ENCODE measurements at regions not wholly inside any gene's neighbourhood (a gene's known extent, or its start where the extent isn't known, plus 50 kb on each side); places are given as distances from the start of the nearest gene placed in this dataset.
A peak's percentile ranks its signal among the peaks of the same experiment; 100 is the strongest.

DNA sequence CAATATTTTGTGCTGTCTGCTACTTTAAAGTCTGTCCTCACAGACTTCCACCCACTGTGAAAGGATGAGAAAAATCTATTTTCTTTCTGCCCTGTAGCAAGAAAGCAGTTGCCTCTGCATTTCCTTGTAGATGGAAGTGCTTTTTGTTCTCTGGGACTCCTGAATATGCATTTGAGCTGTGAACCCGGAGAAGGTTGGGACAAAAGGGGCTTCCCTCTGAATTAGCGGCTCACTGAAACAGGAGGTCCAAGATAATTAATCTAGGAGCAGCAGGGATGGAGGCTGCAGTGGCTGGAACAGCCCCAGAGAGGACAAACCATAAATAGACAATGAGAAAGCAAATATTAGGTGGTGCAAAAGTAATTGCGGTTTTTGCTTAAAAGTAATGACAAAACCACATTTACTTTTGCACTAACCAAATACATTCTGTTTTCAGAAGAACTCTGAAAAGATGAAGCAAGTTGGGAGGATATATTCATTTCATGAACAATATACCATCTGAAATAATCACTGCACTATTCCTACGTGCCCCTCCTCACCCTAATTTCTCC, 143.4 kb upstream of the KBTBD8 start:
- no peak for DNase-seq

DNA sequence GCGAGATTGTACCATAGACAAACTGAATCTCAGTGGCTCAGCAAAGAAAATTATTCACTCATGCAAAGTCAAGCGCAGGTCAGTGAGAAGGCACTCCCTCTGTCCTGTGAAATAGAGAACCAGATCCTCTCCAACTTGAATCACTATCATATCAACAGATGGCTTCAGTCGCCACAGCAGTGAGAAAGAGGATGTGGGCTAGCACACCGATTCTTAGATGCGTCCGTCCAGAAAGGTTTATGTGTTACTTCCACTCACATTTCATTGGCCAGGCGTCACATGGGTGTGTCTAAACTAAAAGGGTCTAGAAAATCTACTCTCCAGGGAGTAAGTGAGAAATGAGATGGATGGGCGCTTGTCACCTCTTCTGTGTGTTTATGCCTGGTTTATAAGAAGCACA, 141.6 kb upstream of the KBTBD8 start:
- no peak for DNase-seq

DNA sequence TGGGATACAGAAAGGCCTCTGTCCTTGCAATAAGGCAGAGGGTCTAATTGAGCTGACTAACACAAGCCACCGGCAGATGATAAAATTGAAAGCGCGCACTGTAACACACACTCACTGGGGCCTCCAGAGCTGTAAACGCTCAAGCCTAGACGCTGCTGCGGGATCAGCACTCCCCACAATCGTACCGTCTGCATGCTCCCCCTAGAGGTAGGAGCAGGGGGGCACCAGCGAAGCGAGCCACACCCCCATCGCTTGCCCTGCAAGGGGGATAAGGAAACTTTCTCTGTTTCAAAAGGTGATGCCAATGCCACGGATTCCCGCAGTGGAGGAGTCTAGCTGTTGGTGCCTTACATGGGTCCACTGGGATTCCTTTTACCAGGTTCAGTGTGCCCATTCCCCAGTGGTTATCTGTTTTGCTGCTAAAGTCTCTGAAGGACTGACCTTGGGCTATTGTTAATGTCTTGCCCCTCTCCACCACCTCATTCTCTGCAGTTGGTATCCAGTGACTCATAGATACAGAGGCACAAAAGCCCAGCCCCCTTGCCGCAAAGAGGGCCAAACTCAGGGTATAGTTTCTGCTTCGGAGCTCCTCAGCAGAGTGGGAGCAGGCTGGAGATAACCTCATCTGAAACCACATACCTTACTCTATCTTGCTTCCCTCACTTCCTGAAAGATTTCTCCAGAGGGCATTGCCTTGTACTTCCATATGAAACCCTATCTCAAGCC, 139.3 kb upstream of the KBTBD8 start:
- no peak for DNase-seq

DNA sequence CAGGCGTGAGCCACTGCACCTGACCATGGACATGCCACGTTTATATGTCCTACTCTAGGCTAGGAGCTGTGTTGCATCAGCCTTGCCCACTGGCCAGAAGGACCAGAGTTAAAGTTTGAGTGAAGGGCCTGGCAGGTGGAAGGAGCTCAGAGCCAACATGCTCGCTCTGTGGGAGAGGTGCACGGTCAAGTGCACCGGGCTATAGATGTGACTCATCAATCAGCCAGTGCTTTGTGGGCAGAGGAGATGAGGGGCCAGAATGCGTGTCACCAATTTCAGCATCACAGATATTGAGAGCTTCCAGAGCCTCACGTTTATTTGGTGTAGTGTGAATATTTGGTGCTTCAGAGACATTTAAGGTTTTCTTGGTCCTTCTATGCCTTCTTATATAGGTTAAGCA, 137.3 kb upstream of the KBTBD8 start:
- no peak for DNase-seq

DNA sequence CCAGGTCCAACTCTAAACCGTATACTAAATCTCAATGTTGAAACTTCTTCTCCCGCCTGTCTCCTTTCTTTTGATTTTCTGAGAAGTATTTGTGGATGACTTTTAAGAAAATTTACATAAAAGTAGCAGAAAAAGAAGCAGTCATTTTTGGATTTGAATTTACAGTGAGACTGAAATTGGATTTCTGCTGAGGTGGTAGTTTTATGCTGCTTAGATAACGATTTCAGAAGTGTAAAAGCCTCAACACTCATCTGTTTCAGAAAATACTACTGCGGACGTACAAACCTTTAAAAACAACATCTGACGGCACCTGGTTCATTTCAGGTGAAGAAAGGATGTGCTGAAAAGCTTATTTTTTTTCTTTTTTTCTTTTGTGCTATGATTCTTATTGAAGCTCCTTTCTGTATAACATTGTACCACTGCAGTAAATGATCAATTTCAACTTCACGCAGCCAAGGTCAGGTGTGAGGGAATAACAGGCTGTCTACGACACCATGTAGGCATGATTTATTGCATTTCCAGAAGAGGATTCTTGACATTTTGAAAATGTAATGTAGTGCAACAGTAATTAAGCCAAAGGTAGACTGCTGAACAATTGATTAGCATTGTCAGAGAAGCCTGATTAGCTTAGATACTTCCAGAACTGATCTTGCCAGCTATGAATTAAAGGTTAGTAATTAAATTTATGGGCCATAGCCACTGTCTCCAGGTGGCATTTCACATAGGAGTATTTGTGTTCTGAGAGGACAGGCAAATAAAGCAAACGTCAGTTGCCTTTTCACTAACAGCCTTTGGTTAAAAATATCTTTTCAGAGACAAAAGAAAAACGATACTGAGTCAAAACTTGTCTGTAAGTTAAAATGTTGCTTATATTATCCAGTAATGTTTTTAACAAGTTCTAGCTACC, 134.6 kb upstream of the KBTBD8 start:
- no peak for DNase-seq

DNA sequence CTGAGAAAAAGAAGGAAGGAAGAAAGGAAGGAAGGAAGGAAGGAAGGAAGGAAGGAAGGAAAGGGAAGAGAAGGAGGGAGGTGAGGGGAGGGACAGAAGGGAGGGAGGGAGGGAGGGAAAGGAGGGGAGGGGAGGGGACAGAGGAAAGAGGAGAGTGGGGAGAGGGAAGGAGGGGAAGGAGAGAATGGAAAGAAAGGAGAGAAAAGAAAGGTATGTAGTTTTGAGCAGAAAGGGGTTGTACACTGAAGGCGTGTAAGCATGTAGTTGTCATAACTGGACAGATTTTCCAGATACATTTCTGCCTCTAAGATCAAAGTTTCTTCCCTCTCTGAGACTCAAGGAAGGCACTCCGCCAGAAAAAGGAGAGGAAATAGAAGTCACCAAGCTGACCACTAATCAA, 113.4 kb upstream of the KBTBD8 start:
- DNase-seq: no peak

DNA sequence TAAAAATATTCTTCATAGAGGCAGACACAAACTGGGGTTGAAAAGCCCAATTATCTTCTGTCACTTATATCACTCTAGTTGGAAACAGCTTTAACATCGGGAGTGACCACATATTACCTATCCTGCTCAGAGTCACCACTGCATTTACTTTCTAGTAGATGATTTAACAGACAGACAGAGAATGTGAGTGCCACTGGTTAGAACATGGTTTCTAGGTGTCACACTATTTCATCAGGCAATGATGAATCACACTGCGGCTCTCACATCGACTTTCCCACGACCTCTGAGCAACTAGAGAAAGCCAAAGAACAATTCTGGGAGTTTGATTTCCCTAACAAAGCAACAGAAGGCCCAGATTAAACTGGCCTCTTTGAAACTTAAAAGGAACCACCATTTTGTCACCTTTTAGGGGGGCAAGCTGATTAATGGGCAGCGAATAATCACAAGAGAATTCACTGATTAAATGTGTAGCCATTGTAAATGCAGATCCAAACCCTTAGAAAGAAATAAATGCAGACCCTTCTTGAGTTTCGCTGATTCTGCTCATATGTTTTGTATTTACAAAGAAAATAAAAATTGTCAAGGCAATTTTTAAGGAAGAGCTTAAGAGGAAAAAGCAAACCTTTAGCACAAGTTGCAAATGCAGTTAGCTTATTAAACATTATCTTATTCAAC, 112.6 kb upstream of the KBTBD8 start:
- DNase-seq: no peak

DNA sequence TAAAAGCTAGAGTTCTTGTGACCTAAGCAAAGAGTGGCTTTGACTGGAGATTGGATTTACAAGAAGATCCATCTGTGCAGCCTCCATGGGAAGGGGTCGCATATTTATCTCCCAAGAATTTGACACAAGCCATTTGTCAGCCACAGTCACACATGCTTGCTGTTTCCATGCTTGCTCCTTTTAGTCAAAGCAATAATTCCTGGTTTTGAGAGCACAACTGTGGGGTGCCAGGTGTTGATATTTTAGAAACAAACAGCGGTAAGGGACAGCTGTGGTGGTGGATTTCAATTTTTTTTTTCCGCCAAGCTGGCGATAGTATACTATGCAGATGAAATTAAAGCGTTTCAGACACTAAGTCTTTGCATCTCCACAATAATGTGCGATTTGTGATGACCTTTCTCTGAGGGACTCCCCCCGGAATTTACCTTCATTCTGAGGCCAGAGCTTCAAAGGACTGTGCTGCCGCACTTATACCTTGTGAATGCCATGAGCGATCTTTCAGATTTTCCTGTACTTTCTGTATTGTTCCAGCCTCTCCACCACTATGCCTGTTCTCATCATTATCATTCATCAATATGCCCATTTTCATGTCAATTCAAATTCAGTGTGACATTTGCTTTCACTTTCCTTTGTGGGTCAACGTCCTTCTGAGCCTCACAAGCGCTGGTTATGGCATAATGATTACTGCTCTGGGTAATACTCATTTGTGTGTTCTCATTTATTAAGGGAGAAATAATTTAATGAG, 108.2 kb upstream of the KBTBD8 start:
- no peak for DNase-seq

DNA sequence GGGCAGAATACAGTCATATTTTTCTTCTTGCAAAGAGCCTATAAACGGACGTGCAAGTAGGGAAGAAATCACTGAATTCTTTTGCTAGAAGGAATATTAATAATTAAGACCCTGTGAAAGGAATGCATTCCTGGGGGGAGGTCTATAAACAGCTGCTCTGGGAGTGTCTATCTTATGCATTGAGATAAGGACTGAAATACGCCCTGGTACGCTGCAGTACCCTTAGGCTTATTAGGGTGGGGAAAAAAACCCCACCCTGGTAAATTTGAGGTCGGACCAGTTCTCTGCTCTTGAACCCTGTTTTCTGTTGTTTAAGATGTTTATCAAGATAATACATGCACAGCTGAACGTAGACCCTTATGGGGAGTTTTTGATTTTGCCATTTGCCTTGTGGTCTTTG, 100.0 kb upstream of the KBTBD8 start:
- DNase-seq: no peak

DNA sequence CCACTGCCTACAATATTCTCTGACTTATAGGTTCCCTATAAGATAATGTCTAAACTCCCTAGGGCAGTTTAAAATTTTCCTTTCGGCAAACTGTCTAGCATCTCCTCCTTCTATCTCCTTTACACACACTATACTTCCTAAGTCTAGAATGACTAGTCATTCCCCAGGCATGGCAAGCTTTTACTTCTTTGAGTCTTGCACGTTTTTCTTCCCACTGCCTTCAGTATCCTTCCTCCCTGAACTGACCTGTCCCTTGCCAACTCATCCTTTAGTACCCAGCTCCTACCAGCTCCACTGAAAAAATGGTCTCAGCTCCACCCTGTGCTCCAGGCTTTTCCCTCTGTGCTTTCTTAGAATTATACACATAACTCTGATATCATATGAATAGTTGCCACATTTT, 93.8 kb upstream of the KBTBD8 start:
- DNase-seq: no peak

DNA sequence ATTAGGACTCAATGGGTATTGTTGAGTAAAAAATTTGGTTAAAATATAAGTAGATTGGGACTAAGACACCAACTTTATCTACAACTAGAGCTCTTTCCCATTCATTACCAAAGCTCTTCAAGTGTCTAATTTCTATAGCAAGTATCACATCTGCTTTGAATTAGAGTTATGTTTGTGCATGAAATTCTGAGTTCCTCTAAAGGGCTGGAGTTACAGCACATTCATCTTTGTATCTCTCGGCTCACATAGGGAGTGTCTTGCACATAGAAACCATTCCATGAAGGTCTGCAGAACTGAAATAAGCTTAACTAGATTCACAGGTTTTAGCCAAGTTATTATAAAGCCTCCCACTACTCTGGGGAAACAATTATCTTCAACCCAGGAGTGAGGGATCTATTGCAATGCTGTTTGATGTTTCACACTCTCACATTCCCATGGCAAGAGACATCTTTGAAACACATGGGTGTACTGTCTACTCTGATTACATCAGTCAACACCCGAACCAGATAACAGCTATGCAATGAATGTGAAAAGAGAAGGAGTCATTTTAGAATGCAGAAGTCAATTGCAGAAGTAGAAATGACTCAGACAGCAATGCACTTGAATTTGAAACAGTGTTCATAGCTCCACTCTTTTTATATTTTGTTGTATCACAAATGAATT, 93.1 kb upstream of the KBTBD8 start:
- DNase-seq: no peak

DNA sequence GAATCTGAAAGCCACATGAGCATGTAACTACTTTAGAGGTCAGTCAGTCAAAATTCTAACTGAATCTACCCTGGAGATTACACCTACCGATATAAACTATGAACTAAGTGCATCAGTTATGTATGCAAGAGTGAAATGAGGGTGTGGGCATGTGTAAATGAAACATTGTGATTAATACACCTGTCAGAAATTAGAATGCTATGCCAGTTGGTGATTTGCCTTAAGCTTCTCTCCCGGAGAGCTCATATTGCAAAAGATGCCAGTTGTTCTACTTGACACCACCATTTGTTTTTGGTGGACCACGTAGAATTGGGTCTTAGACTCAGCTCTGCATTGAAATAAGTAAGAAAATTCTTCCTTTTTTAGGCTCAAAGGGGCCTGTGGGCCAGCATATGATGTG, 91.0 kb upstream of the KBTBD8 start:
- no peak for DNase-seq

DNA sequence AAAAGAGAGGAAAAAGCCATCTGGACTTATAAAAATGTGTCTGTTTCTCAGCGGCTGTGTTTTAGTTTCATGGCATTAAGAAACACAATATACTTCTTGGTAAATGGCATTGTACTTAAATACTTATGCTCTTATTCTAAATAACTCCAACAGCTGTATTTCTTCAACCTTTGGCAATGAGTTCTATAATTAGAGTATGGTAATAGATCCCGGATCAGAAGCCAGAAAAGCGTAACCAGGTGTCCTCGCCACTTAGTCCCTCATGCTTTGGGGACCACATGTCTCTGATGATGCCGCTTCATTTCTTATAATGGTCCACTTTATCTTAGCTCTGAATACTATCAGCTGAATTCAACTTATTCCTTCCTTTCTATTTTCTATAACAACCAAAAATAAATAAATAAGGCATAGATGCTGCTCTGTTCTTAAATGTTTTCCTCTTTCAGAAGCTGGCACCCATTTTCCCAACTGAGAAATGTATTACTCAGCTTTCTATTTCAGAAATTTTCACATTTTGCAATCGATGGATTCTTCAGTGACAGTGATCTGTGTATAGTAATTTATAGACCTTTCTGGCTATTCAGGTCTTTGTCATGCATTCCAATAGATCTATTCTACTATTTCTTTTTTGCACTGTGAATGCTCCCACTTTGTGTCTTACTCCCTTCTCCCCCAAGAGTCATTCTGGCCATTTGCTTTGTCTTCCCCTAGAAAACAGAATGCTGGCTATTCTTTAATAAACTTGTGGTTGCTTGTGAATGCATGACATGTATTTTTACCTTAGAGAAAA, 87.6 kb upstream of the KBTBD8 start:
- DNase-seq: no peak

DNA sequence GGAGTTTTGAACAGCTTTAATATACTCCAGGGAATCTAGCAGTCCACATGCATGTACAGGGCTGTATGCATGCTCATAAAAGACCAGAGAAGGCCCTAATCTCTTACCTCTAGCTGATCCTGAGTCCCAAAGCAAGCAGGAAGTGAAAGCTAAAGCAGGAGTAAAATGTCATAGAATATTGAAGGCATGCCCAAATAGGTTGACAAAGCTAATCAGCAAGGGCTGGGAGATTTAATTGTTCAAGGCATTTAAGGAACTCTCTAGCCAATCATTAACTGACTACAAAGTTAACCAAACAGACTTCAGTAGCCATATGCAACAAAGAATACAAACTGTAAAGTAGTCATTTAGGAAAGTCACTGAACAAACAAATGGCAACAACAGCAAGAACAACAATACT, 85.8 kb upstream of the KBTBD8 start:
- no peak for DNase-seq

DNA sequence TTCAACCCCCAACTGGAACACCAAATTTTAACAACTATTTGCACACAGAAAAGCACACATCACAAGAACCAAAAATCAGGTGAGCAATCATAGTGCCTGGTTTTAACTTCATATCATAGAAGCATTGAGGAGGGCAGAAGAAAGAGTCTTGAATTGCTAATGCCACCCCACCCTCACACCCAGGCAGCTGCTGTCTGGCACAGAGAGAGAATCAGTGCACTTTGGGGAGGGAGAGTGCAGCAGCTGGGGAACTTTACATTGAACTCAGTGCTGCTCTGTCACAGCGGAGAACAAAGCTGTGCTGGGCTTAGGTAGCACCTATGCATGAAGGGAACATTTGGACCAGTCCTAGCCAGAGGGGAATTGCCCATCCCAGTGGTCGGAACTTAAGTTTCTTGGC, 76.0 kb upstream of the KBTBD8 start:
- no peak for DNase-seq

DNA sequence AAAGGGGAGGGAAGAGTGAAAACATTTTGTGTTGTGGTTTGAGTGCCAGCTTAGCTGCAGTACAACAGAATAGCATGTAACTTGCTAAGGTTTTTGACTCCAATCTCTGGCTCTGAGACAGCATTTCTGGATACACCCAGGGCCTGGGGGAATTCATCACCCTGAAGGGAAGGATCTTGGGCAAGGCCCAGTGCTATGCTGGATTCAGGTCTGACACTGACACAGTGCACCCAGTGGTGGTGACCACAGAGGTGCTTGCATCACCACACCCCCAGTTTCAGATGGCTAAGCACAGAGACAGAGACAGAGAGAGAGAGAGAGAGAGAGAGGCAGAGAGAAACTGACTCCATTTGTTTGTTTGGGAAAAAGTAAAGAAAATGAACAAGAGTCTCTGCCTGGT, 74.1 kb upstream of the KBTBD8 start:
- DNase-seq: no peak

DNA sequence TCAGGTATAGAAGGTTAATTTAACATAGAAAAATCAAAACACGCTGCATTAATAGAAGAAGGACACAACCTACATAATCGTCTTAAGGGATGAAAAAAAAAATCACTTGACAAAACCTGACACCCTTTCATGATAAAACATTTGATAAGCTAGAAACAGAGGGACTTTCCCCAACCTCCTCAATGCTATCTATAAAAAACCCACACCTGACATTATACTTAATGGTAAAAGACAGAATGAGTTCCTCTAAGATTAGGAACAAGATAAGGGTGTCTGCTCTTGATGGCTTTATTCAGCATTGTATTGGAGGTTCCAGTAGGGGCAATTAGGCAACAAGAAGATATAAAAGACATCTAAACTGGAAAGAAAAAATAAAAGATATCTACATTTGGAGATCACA, 69.9 kb upstream of the KBTBD8 start:
- DNase-seq: no peak

DNA sequence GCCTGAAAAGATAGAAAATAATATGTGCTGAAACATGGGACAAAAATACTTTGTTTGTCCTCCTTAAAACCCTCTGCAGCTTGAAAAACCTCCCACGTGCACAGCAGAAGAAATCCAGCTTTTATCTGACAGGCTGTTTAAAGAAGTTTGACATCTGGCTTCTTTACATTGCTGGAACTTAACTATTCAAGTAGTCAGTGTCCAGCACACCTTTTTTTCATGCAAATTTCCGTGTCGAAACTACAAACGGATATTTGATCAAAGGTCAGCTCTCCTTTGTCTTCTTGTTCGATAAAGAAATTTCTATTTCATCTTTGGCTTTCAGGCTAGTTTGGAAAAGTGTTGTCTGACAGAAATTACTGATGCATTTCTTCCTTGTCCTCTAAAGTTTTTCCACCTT, 66.8 kb upstream of the KBTBD8 start:
- DNase-seq: peak in 1 of 2 donors; percentile 28

DNA sequence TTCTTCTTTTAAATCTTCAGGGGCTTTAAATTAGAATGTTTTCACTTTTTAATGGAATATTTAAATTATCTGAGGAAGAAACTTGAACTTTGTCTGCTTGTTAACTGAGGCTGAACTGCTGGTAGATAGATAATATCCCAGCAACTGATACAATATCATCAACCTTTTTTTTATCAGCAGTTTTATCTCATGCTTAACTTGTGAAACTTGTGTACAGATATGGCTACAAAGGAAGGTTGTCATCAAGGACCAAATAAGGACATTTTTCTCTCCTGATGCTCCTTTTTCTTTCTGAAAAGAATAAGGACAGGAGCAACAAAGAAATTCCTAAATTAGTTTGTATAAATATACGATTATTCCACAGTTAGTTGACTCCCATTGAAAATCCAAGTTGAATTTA, 66.4 kb upstream of the KBTBD8 start:
- no peak for DNase-seq

DNA sequence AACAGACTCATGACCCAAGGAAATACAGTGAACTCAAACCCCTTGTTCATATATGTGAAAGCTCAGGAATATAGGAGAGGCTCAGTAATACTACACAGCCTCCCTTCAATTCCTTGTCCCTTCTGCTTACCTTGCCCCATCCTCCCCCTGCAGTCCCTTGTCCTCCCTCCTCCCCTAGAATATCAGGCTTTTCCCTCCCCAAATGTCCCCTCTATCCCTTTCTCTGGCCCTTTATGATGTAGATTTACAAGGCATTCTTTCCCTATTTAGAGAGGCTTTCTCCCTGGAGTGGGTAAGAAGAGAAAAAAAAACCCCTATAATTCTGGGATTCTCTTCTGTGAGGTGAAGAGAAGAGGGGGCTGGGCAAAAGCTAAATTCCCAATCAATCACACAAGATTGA, 64.9 kb upstream of the KBTBD8 start:
- no peak for DNase-seq

Measured in right lung (tissue), 2 donors.